NCI-H1105 treated with DMSO at 0.1 percent for 48 hours (cell line): ENCODE measurements at regions not wholly inside any gene's neighbourhood (a gene's known extent, or its start where the extent isn't known, plus 50 kb on each side); places are given as distances from the start of the nearest gene placed in this dataset.

Source experiments
- DNase-seq: peaks from one replicate; lab custom pipeline; 2025; lab: John Stamatoyannopoulos, UW

GRCh38 chr11:128365044-128365443 lies 222.3 kb downstream of the ETS1 start:
- DNase-seq: no peak

- no peak for DNase-seq
Observed at GRCh38 chr11:128361451-128362020, 225.8 kb downstream of the ETS1 start.

DNA sequence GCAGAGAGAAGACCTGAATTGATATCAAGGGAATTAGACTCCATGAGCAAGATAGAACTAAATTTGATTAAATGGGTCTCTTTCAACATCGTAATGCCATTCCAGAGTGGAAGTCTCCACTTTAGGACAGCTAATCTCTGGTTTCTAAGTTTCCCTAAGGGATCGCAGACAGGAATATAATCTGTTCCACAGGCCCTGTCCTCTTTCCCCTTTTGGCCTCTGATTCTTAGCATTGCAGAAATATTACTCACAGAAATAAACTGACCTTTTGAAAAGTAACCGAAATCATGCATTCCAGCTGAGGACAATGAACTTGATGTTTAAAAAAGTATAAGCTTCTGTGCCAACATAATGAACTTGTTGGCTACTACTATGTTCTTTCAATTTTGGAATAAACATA lies 227.8 kb downstream of the ETS1 start:
- DNase-seq: no peak

- DNase-seq: no peak
Observed at GRCh38 chr11:128357073-128357472, 230.3 kb downstream of the ETS1 start.

- no peak for DNase-seq
Observed at GRCh38 chr11:128355558-128355957, 231.8 kb downstream of the ETS1 start.

DNA sequence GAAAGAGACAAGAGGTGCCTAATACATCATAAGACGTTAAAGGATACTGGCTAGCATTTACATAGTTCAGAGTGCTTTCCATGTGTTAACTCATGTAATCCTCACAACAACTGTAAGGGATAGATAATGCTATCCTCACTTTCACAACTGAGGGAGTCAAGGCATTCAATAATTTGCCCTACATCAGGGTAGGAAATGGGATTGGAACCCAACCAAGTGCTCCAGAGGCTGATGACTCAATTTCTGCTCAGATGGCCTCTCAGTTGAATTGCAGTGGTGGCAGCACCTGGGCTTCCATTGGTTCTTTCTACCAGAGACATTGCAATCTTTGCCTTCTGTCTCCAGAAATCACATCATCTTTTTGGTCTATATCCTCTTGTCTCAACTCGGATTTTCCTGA lies 232.9 kb downstream of the ETS1 start:
- no peak for DNase-seq

DNA sequence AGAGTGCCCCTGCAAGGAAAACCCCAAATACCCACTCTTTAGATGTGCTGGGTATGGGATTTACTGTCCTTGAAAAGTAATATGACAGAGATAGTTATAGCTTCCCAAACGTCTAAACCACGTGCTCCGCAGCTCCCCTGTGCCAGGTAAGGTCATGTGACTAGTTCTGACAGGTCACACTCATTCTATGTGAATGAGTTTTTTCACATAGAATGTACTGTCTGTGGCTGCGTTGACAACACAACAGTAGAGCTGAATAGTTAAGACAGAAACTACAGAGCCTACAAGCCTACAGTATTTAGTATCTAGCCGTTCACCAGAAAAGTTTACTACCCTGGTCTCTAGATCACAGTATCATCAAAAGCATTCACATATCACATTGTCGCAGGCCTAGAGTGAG lies 236.2 kb downstream of the ETS1 start:
- DNase-seq: no peak

GRCh38 chr11:128349650-128350299 lies 237.6 kb downstream of the ETS1 start:
- DNase-seq: no peak

DNA sequence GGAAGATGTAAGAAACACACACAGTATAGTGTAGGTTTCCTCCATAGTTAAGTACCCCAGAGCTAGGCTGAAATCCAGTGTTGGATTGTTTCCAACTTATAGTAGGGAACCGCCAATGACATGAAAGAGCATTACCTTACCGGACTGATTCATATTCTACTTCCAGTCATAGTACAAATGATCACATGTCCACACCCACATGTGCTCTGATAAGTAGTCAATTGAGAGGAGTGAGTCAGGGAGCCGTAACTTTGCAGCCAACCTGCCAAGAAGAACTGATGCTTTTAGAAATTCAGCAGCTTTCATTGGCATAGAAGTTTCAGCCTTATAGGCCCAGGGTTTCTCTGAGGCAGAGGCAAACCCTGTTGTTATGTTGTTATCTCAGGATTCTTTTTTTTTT lies 240.6 kb downstream of the ETS1 start:
- DNase-seq: peak; percentile 9

GRCh38 chr11:128345316-128345715 lies 242.0 kb downstream of the ETS1 start:
- DNase-seq: no peak

- no peak for DNase-seq
Observed at GRCh38 chr11:128343870-128344269, 243.5 kb downstream of the ETS1 start.

DNA sequence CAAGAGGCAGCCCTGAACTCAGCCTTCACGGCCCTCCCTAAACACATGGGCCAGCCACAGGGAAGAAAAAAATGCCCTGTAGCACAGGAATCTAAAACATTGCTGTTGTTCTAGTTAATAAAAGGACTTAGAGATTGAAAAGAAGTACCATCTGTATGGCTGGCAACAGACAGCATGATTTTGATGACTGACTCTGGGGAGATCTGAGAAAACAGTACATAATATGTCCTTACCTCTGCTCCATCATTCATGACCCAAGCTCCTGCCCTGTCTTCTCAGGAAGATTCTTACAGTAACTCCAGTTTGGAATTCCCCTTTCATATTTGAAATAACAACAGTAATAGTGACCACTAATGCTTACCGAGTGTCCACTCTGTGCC lies 244.2 kb downstream of the ETS1 start:
- no peak for DNase-seq

DNA sequence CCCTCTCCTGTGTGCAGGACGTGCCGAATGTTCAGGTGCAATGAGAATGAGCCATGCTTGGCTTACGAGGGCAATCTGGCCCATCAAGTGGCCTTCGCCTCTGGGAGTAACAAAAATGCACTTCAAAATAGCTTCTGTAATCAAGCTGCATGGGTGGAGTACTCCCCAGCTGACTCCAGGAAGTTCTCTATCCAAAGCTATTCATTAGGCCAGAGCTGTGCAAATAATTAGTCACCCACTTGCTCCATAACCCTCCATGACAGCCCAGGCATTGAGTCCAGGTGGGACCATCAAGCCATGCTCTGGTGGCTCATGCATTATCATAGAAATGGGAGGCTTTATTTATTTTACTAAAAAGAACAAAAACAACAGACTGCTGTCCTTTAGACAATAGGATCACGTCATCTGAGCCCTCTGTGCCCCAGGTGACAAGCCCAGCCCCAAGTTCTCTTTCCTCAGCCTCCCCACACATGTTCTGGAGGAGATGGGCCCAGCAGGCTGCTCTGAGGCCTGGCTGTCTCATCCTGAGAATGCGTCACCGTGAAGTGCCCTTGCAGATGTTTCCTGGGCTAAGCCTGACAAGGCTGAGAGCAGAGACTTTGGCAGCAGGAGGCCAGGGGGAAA lies 244.7 kb downstream of the ETS1 start:
- DNase-seq: no peak

DNA sequence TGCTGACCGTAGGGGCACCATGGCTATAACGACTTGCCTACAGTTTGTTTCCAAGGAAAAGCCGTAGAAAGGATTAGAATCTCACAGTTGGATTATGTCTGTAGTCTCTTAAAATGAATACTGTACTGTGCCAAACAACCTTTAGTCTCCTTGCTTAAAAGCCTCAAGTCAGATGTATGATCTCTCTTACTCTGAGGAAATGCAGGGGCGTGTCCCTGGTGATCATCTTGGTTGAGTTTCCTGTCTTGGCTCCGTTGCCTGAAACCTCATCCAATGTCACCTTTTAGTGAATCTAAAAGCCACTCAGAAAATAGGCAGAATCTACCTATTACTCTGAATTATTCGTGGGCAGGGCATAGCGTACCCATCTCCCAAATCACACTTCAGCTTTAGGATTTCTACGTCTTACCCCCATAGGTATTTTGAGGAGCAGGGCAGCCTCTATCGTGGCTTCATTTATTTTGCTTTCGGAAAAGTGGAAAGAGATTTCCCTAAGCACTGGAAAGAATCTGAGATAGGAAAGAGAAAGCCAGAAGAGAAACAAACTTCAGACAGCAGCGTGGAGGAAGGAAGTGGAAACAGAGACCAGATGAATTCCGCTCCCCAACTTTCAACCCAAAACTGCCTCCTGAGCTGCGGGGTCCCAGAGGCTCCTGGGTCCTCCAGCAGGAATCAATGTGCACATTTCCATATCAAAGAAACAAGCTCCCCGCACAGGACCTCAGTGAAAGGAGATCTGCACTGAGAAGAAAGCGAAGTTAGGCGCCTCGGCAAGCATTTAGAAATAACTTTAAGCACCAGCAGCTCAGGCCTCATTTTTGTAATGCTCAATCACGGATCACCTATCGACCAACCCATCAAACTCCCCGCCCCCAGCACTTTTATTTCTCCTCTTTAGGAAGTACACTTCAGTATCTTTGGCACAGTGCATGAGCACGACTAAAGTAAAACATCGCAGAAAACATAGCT lies 245.8 kb downstream of the ETS1 start:
- DNase-seq: no peak

GRCh38 chr11:128339792-128340191 lies 247.6 kb downstream of the ETS1 start:
- DNase-seq: no peak

DNA sequence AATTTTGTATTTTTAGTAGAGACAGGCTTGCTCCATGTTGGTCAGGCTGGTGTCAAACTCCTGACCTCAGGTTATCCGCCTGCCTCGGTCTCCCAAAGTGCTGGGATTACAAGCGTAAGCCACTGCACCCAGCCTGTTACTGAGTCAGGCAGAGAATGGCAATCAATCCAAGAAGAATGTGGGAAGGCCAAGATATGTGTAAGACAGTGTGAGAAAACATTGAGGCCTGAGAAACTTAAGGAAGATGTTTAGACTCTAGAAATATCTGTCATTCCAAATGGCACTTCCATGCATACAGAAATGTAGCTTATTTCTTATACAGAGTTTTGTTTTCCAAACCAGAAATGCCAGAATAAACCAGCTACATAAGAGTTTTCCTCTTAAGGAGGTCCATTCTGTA lies 248.5 kb downstream of the ETS1 start:
- DNase-seq: no peak

- DNase-seq: no peak
Observed at GRCh38 chr11:128336203-128336602, 251.2 kb downstream of the ETS1 start.

DNA sequence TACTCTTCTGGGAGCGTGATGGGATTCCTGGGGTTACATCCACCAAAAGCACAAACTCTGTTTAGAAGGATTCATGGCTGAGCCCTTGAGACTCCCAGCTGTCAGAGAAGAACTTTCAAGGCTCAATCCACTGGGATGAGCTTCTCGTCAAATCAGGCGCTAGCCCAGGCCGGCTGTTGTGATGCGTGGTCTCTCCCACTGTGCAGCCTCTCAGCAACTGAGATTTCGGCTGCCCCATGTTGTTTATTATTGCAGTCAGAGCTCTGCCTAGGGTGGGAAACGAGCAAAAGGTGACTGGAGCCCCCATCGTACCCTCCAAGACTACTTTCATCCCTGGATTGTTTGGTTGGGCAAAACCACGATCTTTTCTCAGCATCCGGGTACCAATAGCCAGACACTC lies 251.6 kb downstream of the ETS1 start:
- no peak for DNase-seq

DNA sequence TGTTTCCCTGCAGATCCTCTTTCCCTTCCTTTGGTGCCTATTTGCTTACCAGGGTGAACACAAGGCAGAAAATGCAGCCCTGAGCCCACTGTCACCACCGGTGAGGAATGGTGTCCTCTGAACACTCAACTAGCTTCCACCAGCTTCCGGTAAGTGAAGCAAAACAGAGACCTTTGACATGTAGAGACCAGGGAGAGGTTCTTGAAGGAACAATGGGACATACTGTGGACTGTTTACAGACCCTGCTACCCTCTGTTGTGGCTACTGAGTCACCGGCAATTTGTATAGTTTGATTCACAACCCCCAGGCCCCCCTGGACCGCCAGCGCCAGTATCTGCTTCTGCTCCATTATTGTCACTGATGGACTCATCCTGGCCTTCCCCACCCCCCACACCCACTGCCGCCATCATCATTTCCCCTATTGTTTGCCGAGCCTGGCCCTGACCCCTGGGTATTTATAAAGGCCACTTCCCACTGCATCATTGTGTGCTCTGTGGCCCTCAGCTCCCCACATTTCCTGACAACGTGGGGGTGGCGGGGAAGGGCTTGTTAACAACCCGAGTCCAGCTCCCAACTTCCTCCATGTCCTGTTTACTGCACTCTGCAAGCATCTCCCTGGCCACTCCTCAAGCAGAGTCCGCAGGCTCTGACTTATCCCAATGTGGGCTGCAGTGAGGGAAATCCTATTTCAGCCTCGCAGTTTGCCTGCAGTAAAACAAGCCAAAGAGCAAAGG lies 252.9 kb downstream of the ETS1 start:
- DNase-seq: no peak

- no peak for DNase-seq
Observed at GRCh38 chr11:128331317-128331716, 256.0 kb downstream of the ETS1 start.

DNA sequence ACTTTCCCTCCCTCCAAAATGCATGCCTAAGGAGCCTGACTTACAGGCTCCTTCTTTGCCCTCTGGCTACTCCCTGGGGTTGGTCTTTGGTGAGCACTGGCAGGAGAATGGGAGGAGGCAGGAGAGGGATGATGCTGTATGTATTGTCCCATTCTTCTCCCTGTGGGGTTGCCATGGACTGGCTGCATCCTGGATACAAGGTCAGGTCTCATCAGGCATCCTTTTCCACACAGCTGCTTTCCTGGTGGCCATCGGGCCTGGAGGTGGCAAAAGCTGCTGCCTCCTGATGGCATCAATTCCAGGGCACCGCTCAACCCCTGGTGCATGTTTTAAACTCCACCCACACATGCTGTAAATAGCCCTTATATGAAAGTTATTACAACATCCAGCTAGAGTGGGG lies 257.2 kb downstream of the ETS1 start:
- DNase-seq: no peak

DNA sequence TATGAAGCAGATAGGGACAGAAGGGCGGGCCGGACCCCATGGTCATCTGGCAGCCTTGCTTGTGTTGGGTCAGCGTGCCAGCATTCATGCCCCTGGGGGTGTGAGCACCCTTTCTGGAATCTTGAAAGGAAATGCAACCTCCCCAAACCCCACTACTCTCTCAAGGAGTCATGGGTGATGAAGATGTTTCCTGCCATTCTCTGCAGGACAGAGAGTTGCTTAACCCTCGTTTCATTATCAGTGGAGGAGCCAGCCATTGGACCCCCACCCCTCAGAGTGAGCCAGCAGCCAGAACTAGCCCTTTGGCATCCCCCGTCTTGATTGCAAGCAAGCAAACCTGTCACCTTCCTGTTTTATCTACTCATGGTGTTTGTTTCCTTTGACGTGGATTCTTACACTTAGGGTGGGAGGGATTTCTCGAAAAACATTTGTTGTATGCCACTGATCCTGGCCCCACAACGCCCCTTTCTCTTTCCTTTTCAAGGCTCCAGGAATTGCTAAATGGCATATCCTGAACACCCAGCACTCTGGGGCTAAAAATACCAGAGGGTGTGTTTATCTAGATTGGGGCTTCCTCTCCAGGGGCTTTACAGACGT lies 258.3 kb downstream of the ETS1 start:
- DNase-seq: no peak
